AG04450 (cell line): ENCODE measurements at regions not wholly inside any gene's neighbourhood (a gene's known extent, or its start where the extent isn't known, plus 50 kb on each side); places are given as distances from the start of the nearest gene placed in this dataset.

Source experiments
- CTCF ChIA-PET: fragments of 300-600, 350-600 bp; formaldehyde crosslinking; extraction: SDS; loops from one replicate; lab custom pipeline; 2022; ENCODE audit warnings: antibody characterized with exemption, inconsistent platforms; lab: Charles Lee
- POLR2A ChIA-PET: fragments of 350-600 bp; formaldehyde crosslinking; extraction: SDS; loops from one replicate; lab custom pipeline; 2021; ENCODE audit warnings: antibody characterized with exemption, inconsistent platforms; lab: Yijun Ruan, JAX
- DNase-seq: peaks from one replicate; pipeline ENCODE4 v3.0.0-alpha.2; 2011; ENCODE audit warnings: low read depth, low spot score
- H3K27ac ChIP-seq: one replicate; pipeline ENCODE4 v1.5.1; 2012; ENCODE audit warnings: low read depth, low read length, control low read depth
- H3K27me3 ChIP-seq: one replicate; pipeline ENCODE4 v1.6.0; 2012; ENCODE audit warnings: low read length; ENCODE audit not compliant: control insufficient read depth, insufficient read depth
- H3K4me3 ChIP-seq: 2 replicates; pipeline ENCODE4 v1.5.1; 2011; ENCODE audit warnings: mild to moderate bottlenecking, low read depth, low read length, control low read depth
- H3K9me3 ChIP-seq: 2 replicates; pipeline ENCODE4 v1.5.1; 2012; ENCODE audit warnings: low read length; ENCODE audit not compliant: control insufficient read depth, insufficient read depth
- TF ChIP-seq, protein P1 (sequence below): IDR thresholded peaks from 2 replicates; pipeline ENCODE4 v1.5.1; 2011; ENCODE audit warnings: low read depth, low read length, control low read depth, inconsistent platforms

DNA sequence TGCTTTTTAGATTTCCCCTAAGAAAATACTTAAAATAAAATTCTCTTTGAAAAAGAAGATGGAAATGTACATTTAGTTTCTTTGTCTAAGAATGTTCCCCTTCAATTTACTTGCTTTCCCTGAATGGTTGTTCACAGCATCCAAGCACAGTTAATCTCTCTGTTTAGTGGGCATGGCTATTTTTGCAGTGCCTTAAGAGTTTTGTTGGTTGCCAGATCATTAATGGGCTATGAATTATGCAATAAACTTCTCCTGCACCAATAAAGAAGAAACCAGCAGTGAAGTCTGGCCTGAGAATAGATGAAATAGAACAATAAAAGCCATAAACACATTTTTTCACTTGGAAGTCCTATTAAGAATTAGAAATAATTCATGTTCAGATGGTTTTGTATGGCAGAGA, 980.4 kb upstream of the IGFBP7 start:
- Histone ChIP-seq H3K27ac (no peak overlapping the region), H3K27me3 (no peaks in the 10 kb centered on the region), H3K4me3 (no peak overlapping the region), H3K9me3 (no peaks in the 10 kb centered on the region; the same call in 1 of the 2 replicates)
- DNase-seq: no peak
- ChIA-PET CTCF (no interaction called here), POLR2A (no interaction called here)
- TF ChIP-seq, protein P1, sequence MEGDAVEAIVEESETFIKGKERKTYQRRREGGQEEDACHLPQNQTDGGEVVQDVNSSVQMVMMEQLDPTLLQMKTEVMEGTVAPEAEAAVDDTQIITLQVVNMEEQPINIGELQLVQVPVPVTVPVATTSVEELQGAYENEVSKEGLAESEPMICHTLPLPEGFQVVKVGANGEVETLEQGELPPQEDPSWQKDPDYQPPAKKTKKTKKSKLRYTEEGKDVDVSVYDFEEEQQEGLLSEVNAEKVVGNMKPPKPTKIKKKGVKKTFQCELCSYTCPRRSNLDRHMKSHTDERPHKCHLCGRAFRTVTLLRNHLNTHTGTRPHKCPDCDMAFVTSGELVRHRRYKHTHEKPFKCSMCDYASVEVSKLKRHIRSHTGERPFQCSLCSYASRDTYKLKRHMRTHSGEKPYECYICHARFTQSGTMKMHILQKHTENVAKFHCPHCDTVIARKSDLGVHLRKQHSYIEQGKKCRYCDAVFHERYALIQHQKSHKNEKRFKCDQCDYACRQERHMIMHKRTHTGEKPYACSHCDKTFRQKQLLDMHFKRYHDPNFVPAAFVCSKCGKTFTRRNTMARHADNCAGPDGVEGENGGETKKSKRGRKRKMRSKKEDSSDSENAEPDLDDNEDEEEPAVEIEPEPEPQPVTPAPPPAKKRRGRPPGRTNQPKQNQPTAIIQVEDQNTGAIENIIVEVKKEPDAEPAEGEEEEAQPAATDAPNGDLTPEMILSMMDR: no peak

DNA sequence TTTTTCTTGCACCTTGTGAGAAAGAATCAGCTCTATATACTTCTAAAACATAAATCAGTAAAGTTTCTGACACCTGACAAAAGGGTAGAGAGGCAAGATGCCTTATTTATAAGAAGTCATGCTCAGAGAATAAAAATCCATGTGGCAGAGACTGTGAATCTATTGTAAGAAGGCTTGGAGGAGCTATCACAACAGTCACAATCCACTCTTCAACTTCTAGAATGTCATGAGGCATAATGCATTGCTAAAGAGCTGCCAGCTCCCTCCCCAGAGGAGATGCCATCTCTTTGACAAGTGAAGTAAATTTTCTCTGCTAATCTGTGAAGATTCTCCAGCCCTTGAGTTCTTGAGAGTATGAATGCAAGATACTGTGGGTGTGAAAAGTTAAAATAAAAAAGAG, 971.2 kb upstream of the IGFBP7 start:
- ChIA-PET POLR2A (no interaction called here), CTCF (no interaction called here)
- TF ChIP-seq, protein P1: no peak
- no peaks in the 10 kb centered on the region; the same call in 1 of the 2 replicates for H3K9me3 ChIP-seq
- no peak for DNase-seq
- no peak overlapping the region for H3K4me3 ChIP-seq
- H3K27me3 ChIP-seq: no peaks in the 10 kb centered on the region
- H3K27ac ChIP-seq: no peak overlapping the region

DNA sequence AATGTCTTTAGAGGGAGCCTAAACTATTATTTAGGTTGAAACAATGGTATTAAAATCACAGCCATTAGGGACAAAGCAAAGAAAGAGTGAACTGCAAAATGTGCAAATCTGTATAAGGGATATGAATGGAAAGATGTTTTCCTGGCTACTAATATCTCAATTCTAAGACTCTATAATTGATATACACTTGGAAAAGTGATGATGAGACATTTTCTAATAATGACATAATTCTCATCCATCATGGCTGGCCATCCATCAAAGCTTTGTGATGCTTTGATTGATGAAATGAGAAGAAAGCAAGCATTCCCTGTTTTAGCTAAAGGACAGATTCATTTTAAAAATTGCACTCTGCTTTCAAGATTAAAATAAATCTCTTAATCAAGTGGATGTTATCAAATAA, 965.5 kb upstream of the IGFBP7 start:
- CTCF ChIA-PET: no interaction called here
- no peak for DNase-seq
- no peaks in the 10 kb centered on the region for H3K27me3 ChIP-seq

DNA sequence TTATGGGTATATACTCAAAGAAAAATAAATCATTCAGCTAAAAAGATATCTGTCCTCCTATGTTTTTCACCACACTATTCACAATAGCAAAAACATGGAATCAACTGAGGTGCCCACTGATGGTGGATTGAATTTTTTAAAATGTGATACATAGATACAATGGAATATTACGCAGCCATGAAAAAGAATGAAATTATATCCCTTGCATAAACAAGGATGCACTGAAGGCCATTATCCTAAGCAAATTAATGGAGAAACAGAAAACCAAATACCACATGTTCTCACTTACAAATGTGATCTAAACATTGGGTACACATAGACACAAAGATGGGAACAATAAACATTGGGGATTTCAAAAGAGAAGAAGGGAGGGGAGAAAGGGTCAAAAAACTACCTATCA, 964.2 kb upstream of the IGFBP7 start:
- DNase-seq: no peak
- no peak overlapping the region for H3K4me3 ChIP-seq
- TF ChIP-seq, protein P1: no peak
- H3K9me3 ChIP-seq: peaks cover 3% of the 10 kb centered on the region; the same call in 1 of the 2 replicates
- POLR2A ChIA-PET: no interaction called here
- no peak overlapping the region for H3K27ac ChIP-seq
- CTCF ChIA-PET: no interaction called here
- no peaks in the 10 kb centered on the region for H3K27me3 ChIP-seq

More for the DNA sequence above, 965.5 kb upstream of the IGFBP7 start:
- TF ChIP-seq, protein P1: no peak
- H3K9me3 ChIP-seq: peaks cover 3% of the 10 kb centered on the region; the same call in 1 of the 2 replicates
- POLR2A ChIA-PET: no interaction called here
- no peak overlapping the region for H3K27ac ChIP-seq
- H3K4me3 ChIP-seq: no peak overlapping the region

DNA sequence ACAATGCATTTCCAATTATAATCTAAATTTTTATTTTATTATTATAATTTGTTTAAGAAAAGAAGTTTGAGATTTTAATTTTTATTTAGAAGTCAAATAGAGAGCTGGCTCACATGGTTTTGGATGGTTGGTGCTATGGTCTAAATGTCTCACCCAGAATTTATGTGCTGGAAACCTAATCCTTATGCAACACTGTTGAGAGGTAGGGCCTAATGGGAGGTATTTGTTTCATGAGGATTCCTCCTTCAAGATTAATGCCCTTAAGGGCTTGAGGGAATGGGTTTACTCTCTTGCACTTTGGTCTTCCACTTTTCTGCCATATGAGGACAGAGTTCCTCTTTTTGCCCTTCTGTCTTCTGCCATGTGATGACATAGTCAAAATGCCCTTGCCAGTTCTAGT, 960.5 kb upstream of the IGFBP7 start:
- H3K4me3 ChIP-seq: no peak overlapping the region
- peaks cover 5% of the 10 kb centered on the region; the same call in 1 of the 2 replicates for H3K9me3 ChIP-seq
- ChIA-PET CTCF (no interaction called here), POLR2A (no interaction called here)
- no peak for DNase-seq
- H3K27ac ChIP-seq: no peak overlapping the region
- H3K27me3 ChIP-seq: no peaks in the 10 kb centered on the region
- TF ChIP-seq, protein P1: no peak
